ENCODE measurements at regions not wholly inside any gene's neighbourhood (a gene's known extent, or its start where the extent isn't known, plus 50 kb on each side); places are given as distances from the start of the nearest gene placed in this dataset.

DNA sequence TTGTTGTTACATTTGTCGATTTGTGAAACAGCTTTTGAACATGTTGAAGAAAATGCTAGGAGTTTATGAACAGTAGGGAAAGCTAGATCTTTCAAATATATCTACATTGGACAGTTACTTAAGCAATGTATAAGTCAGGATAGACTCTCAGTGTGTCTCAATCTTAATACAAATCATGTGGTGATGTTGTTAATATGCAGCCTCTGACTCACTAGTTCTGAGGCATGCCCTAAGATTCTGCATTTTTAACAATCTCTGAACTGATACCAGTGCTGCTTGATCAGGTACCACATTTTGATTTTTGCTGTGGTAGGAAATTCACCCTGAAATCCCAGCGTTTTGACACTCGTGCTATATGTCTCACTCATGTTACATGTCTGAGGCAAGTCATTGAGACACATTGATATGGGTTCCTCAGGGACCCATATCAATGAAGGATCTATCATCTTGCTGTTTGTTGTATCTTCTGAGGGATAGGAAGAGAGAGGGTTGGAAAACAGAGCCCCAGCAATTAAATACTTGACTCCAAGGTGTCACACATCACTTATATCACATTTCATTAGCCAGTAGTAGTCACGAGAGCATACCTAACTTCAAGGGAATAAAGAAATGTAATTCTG lies 597.9 kb downstream of the TAFA4 start:
- TF ChIP-seq CTCF (conservative IDR thresholded peaks at IDR 0.05; ENCODE audit: low read length) (no peak), EZH2phosphoT487 (IDR thresholded peaks at IDR 0.05; ENCODE audit: borderline replicate concordance, low read depth, low read length) (no peak)
